ENCODE measurements at regions not wholly inside any gene's neighbourhood (a gene's known extent, or its start where the extent isn't known, plus 50 kb on each side); places are given as distances from the start of the nearest gene placed in this dataset.

DNA sequence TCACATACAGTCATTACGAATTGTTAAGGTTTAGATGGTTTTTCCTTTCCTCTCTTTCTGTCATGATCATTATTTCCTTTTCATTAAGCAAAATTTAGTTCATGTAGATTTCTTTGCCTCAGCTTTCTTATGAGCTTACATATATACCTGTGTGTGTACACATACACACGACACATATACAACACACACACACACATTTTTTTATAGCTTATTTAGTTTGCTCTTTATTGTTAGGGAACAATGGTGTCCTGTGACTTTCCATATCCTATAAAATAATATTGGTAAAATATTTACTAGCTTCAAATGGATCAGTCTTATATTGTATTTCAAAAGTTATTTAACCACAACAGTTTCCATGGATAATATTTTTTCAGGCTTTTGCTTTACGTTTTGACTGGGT lies 840.7 kb downstream of the PCDH18 start:
- FAIRE-seq (no peak), DNase-seq (ENCODE audit: insufficient read length, low spot score) (no peak)
- no peak for TF ChIP-seq POLR2A (IDR thresholded peaks at IDR 0.05; ENCODE audit: low read depth, low read length)

DNA sequence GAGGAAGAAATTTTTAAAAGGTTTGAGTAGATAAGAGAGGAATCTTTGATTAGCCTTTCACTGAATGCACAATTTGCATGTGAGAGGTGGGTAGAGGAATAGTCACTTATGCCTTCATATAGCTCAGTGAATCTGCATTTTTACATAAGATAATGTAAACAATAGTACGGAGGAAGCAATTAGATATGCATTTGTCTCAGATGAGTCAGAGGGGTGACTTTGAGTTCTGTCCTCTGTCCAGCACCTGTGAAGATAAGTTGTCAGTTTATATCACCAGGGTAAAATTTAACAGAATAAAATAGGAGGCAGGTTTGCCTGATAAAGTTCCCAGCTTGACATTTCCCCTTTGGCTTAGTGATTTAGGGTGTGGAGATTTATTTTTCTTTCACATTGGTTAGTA lies 841.9 kb downstream of the PCDH18 start:
- no peak for TF ChIP-seq POLR2A (IDR thresholded peaks at IDR 0.05; ENCODE audit: low read depth, low read length)
- DNase-seq (ENCODE audit: insufficient read length, low spot score), result no peak
- FAIRE-seq, result no peak

DNA sequence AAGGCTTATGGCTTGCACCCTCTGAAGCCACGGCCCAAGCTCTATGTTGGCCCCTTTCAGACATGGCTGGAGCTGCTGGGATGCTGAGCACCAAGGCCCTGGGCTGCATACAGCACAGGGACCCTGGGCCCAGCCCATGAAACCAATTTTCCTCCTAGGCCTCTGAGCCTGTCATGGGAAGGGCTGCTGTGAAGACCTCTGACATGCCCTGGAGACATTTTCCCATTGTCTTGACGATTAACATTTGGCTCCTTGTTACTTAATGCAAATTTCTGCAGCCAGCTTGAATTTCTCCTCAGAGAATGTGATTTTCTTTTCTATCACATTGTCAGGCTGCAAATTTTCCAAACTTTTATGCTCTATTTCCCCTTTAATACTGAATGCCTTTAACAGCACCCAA lies 844.7 kb downstream of the PCDH18 start:
- no peak for TF ChIP-seq POLR2A (IDR thresholded peaks at IDR 0.05; ENCODE audit: low read depth, low read length)
- DNase-seq (ENCODE audit: insufficient read length, low spot score) (no peak), FAIRE-seq (no peak)

DNA sequence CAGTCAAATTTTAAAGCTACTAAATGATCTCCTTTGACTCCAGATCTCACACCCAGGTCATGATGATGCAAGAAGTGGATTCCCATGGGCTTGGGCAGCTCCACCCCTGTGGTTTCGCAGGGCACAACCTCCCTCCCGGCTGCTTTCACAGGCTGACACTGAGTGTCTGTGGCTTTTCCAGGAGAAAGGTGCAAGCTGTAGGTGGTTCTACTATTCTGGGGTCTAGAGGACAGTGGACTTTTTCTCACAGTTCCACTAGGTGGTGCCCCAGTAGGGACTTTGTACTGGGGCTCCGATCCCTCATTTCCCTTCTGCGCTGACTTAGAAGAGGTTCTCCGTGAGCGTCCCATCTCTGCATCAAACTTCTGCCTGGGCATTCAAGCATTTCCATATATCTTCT lies 845.2 kb downstream of the PCDH18 start:
- TF ChIP-seq POLR2A (IDR thresholded peaks at IDR 0.05; ENCODE audit: low read depth, low read length), result no peak
- FAIRE-seq (no peak), DNase-seq (ENCODE audit: insufficient read length, low spot score) (no peak)

DNA sequence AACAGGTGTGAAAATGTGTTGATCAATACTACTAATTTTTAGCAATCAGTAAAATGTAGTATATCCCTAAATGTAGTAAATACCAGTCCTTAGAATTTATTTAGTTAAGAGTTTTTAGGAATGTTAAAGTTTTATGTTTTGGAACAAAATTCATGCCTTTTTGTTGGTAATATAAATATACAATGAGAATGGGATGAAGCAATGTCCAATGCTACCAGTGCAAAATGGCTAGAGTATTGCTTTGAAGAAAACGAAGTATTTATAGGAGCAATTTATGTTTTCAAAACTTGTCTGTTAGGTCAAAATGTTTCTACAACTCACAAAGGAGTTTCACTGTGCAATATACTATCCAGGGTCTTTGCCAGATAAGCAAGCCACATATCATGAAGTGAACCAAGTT lies 851.5 kb downstream of the PCDH18 start:
- FAIRE-seq (no peak), DNase-seq (ENCODE audit: insufficient read length, low spot score) (no peak)
- TF ChIP-seq POLR2A (IDR thresholded peaks at IDR 0.05; ENCODE audit: low read depth, low read length), result no peak

DNA sequence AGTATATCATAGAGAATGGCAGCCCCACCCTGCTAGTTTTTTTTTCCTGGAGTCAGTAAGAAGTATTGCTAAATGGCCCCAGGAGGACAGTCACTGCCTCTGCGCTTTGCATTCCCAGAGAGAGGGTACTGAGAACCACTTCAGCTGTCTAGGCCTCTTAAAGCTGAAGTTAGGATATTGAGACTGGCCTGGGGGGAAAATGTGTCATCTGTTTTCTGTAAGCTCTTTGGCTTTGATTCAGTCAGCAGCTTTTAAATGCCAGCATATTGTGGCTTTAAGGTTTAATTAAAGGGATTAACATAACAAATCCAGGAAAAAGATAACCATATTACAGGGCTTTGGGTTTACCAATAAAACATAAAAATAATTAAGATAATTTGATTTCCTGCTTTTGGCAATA lies 852.0 kb downstream of the PCDH18 start:
- no peak for DNase-seq (ENCODE audit: insufficient read length, low spot score)
- FAIRE-seq, result no peak
- TF ChIP-seq POLR2A (IDR thresholded peaks at IDR 0.05; ENCODE audit: low read depth, low read length), result no peak

DNA sequence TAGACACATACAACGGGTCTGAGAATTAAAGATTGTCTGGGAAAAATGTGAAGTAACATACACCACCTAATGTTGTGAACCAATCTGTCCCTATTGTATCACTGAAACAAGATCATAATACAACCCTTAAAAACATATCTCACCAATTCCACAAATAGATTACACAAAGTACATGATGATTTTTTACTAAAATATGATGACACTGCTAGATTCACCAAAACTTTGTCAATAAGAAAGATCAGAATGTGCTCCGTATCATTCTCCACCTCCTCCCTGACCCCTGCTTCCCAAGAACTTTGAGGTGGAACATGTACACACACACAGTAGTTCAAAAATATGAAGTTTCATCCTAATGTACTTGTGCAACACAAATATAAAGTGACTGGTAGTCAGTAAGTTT lies 862.0 kb downstream of the PCDH18 start:
- no peak for FAIRE-seq
- DNase-seq (ENCODE audit: insufficient read length, low spot score), result no peak
- no peak for TF ChIP-seq POLR2A (IDR thresholded peaks at IDR 0.05; ENCODE audit: low read depth, low read length)

DNA sequence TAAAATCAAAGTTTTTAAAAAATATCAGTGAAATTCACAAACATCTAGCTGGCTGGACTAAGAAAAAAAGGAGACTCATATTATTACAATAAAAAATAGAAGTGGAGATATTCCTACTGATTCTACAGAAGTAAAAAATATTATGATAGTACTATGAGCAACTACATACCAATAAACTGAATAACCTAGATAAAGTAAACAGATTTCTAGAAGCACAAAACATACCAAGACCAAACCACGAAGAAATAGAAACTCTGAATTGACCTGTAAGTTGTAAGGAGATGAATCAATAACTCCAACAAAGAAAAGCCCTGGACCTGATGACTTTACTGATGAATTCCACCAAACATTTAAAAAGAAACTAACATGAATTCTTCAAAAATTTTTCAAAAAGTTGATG lies 867.3 kb downstream of the PCDH18 start:
- no peak for DNase-seq (ENCODE audit: insufficient read length, low spot score)
- no peak for TF ChIP-seq POLR2A (IDR thresholded peaks at IDR 0.05; ENCODE audit: low read depth, low read length)
- FAIRE-seq, result no peak

DNA sequence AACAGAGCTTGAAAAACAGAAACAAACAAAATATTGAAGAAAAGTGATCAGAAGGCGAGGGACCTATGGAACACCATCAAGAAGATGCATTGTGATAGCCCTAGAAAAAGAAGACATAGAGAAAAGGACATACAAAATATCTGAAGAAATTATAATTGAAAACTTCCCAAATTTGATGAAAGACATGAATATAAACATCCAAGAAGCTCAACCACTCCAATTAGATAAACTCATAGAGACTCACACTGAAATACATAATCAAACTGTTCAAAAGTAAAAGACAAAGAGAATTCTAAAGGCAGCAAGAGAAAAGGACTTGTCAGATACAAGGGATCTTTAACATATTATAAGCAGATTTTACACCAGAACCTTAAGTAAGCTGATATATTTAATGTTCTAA lies 869.8 kb downstream of the PCDH18 start:
- DNase-seq (ENCODE audit: insufficient read length, low spot score), result no peak
- no peak for TF ChIP-seq POLR2A (IDR thresholded peaks at IDR 0.05; ENCODE audit: low read depth, low read length)
- no peak for FAIRE-seq

DNA sequence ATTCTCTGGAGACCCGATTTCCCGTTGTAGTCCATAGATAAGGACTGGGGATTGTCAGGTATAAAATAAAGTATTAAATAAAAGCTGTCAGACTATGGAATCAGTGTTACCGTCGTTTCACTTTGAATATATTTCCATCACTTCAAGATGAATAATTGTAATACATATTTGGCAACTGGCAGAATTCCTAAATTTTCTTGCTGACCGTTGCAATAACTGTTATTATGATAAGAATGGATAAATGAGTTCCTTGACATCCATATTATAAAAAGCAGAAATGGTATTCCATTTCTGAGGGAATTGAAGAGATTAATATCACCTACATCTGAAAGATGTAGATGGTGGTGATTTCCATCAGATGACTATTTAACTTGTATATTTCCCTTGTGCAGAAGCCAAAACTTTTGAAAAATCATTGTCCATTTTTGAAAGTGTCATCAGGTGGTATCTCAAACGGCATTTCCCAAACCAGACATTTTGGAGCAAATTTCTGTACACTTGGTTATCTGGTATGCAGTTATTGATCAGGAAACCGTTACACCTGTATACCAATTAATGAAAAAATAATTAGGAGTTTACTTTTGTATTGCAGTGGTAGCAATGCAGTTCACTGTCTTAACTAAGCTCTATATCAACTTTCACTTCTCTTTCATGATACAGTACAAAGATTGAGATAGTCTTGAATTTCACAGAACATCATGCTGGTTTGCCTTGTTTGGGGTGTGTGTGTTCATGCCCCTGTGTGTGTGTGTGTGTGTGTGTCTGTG lies 878.5 kb downstream of the PCDH18 start:
- DNase-seq (ENCODE audit: insufficient read length, low spot score), result no peak
- no peak for FAIRE-seq
- no peak for TF ChIP-seq POLR2A (IDR thresholded peaks at IDR 0.05; ENCODE audit: low read depth, low read length)

DNA sequence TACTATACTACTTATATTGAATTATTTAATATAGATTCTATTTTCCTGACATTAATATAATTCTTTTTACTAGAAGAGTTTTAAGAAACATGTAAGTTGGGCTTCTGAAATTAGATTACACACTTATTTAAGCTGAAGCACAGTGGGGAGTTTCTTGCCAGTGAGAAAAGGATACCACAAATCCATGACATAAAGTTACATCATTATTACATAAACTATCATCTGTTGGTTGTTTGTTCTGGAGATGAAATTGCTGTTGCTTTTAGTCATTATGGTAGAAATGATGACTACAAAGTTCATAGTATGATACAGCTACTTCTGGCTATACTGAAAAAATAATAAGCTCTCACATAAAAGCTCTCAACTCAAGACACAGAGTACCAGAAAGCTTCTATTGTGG lies 880.4 kb downstream of the PCDH18 start:
- FAIRE-seq, result no peak
- no peak for DNase-seq (ENCODE audit: insufficient read length, low spot score)
- no peak for TF ChIP-seq POLR2A (IDR thresholded peaks at IDR 0.05; ENCODE audit: low read depth, low read length)

DNA sequence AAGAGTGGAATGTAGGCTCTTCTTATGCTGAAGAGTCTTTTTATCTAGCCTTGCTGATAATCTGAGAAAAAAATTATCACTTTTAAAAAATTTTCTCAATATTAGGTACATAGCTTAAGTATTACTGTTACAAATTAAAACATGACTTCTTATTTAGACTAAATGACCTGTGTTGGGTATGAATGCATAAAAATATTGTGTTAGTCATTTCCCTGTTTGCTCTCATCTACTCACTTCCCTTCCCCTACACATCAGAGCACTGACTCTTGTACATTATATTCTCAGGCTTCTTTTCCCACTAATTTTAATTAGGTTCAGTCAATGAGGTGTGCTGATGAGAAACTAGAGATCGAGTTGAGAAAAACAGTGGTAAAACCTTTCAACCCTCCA lies 881.0 kb downstream of the PCDH18 start:
- no peak for TF ChIP-seq POLR2A (IDR thresholded peaks at IDR 0.05; ENCODE audit: low read depth, low read length)
- DNase-seq (ENCODE audit: insufficient read length, low spot score) (no peak), FAIRE-seq (no peak)

DNA sequence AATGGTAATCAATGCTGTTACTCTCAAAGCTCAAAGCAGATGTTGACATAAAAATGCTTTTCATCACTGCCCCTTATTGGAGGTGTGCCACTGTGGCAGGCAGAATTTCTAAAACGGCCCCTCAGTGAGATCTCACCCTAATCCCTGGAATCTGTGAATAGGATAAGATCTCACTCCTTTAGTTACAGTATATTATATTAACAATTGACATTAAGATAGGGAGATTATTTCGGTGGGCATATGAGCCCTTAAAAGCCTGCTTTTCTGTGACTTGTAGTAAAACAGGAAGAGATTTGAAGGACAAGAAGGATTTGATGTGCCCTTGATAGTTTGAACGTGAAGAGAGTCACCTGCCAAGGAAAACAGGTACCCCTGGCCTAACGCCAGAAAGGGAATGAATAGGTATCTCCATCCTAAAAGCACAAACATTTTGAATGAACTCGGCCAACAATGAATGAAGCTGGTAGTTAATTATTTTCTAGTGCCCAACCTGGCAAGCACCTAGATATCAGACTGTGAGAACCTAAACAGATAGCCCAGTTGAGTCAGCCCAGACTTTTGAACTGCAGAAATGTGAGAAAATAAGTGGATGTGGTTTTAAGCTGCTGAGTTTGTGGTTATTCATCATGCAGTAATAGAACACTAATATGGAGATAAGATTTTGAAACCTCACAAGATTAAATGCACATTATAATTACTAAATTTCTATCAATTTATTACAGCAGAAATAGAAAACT lies 881.6 kb downstream of the PCDH18 start:
- FAIRE-seq, result no peak
- DNase-seq (ENCODE audit: insufficient read length, low spot score), result no peak
- no peak for TF ChIP-seq POLR2A (IDR thresholded peaks at IDR 0.05; ENCODE audit: low read depth, low read length)

DNA sequence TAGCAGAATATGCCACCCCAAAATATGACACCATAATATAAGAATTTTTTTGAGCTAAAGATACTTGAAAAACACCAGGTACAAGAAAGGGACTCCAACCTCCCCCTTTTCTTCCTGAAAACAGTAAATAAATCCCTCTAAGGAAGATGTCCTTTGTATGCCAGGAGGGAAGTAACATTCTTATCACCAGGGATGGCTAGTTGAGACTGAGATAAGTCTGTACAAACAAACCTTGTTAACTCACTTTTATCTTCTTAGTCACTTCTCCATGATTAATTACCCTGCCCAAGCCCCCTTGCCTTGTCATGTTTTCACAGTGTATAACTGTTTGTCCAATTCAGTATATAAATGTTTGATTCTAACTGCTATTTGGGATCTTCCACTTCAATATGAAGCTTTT lies 888.0 kb downstream of the PCDH18 start:
- no peak for TF ChIP-seq POLR2A (IDR thresholded peaks at IDR 0.05; ENCODE audit: low read depth, low read length)
- no peak for DNase-seq (ENCODE audit: insufficient read length, low spot score)
- no peak for FAIRE-seq

DNA sequence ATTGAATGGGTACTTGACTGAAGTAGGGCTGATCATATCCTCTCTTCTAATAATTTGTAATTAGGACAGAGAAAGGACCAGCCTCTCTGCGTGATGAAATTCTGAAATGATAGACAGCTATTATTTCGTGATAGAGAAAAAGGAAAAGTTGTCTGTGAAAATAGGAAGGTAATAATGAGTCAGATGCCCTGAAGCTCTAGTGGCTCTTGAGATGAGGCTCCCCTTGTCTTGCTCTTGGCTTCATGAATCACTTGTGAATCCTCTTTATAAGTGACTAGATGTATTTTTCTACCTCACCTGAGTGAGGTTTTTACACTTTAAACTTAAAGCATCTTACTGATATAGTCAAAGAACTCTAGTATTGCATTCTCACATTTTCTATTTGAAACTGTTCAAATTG lies 888.9 kb downstream of the PCDH18 start:
- FAIRE-seq (no peak), DNase-seq (ENCODE audit: insufficient read length, low spot score) (no peak)
- no peak for TF ChIP-seq POLR2A (IDR thresholded peaks at IDR 0.05; ENCODE audit: low read depth, low read length)

Measured in H54 (cell line).